Stomach (tissue), 8 donors: ENCODE measurements at regions not wholly inside any gene's neighbourhood (a gene's known extent, or its start where the extent isn't known, plus 50 kb on each side); places are given as distances from the start of the nearest gene placed in this dataset.

ENCODE experiments used
- DNase-seq, 2 donors: peaks; one replicate each; pipeline versions ENCODE4 v3.0.0 to v3.0.0-alpha.2; 2013 to 2019
- H3K27ac ChIP-seq, 5 donors: fragments of 200-600 bp in 4 of 5; sonication (generic) in 4 of 5; one replicate each; pipeline ENCODE4 v1.5.1; 2013 to 2019; ENCODE audit warnings: mild to moderate bottlenecking in 1 of 5, moderate library complexity in 1 of 5
- H3K27me3 ChIP-seq, 3 donors: fragments of 200-600 bp; sonication (generic); one replicate each; pipeline ENCODE4 v1.5.1; 2017 to 2019; ENCODE audit warnings: mixed run types in 1 of 3
- H3K36me3 ChIP-seq, 4 donors: fragments of 200-600 bp; sonication (generic); 1 replicate in 3 of 4; 2 replicates in 1 of 4; pipeline ENCODE4 v1.5.1; 2016 to 2019
- H3K4me1 ChIP-seq, 4 donors: fragments of 200-600 bp; sonication (generic); one replicate each; pipeline ENCODE4 v1.5.1; 2016 to 2019
- H3K4me3 ChIP-seq, 4 donors: fragments of 200-600 bp; sonication (generic) in 3 of 4; one replicate each; pipeline ENCODE4 v1.5.1; 2016 to 2019; ENCODE audit warnings: mild to moderate bottlenecking in 1 of 4
- H3K9me3 ChIP-seq, 4 donors: fragments of 200-600 bp; sonication (generic); one replicate each; pipeline ENCODE4 v1.5.1; 2016 to 2019
- CTCF ChIP-seq, 7 experiments: fragments of 450-650 bp in 4 of 7; fragments of 200-600 bp in 3 of 7; sonication (generic) in 3 of 7; IDR thresholded peaks; one replicate each; pipeline ENCODE4 v1.5.1; 2016 to 2019; ENCODE audit warnings: antibody characterized with exemption in 7 of 7, control low read depth in 2 of 7, mild to moderate bottlenecking in 1 of 7
- EP300 ChIP-seq: sonication (generic); formaldehyde crosslinking; IDR thresholded peaks from one replicate; pipeline ENCODE4 v1.6.1; 2017; ENCODE audit warnings: antibody characterized with exemption
- POLR2A ChIP-seq, 4 donors: fragments of 450-650 bp; IDR thresholded peaks; one replicate each; pipeline ENCODE4 v1.6.1; 2016; ENCODE audit warnings: antibody characterized with exemption in 4 of 4, control low read depth in 2 of 4, mild to moderate bottlenecking in 1 of 4, moderate library complexity in 1 of 4
- POLR2AphosphoS5 ChIP-seq, 3 donors: sonication (generic); formaldehyde crosslinking; IDR thresholded peaks; one replicate each; pipeline ENCODE4 v1.6.1; 2016; ENCODE audit warnings: antibody characterized with exemption in 3 of 3
- WGBS, 5 donors: extraction: QIAGEN DNeasy Blood & Tissue Kit in 3 of 5; methylation state at CpG; one replicate each; pipeline versions ENCODE4 v1.1.5 to v1.1.7; 2013 to 2018; 5-methylcytosine and 5-hydroxymethylcytosine counted together
- intact Hi-C: fragments of 100-400 bp; cut with DNase I; formaldehyde crosslinking; loops from one replicate; pipeline ENCODE4 v1.15.1; 2023; ENCODE audit warnings: low total_unique reads
- donor health status: healthy with polysubstance abuse.
- donor health status: Bipolar disorder and iron deficiency.
- donor health status: healthy.

GRCh38 chr3:24596626-24597025, 102.0 kb upstream of the THRB start:
- no peak overlapping the region for H3K4me3 ChIP-seq
- no peaks in the 10 kb centered on the region for H3K9me3 ChIP-seq
- H3K27me3 ChIP-seq, result no peaks in the 10 kb centered on the region
- no peaks in the 10 kb centered on the region for H3K36me3 ChIP-seq
- no peak overlapping the region for H3K27ac ChIP-seq
- WGBS, 5 donors, result 69 to 79% (median 74%) methylated on average over 2 of the region's 2 CpGs
- no peak for DNase-seq
- no peak for TF ChIP-seq POLR2AphosphoS5 (IDR thresholded peaks at IDR 0.05)
- no peak for TF ChIP-seq EP300
- TF ChIP-seq CTCF (IDR thresholded peaks at IDR 0.05), result no peak
- TF ChIP-seq POLR2A (IDR thresholded peaks at IDR 0.05), result no peak
- peaks cover 0 to 14% (median 6%) of the 10 kb centered on the region in 4 donors for H3K4me1 ChIP-seq
- intact Hi-C loops, result no loop called here

- no peak for TF ChIP-seq POLR2AphosphoS5 (IDR thresholded peaks at IDR 0.05)
- no peak for TF ChIP-seq POLR2A (IDR thresholded peaks at IDR 0.05)
- no peak for TF ChIP-seq CTCF (IDR thresholded peaks at IDR 0.05)
- TF ChIP-seq EP300, result no peak
- intact Hi-C loops, result no loop called here
- 31 to 55% (median 43%) methylated on average over 7 of the region's 7 CpGs for WGBS, 5 donors
- peak overlapping the region in 3 of 5 donors; percentile 30 to 55 (median 31) for H3K27ac ChIP-seq
- no peaks in the 10 kb centered on the region for H3K9me3 ChIP-seq
- DNase-seq, result peak in 1 of 2 donors; percentile 86
- H3K4me3 ChIP-seq, result no peak overlapping the region
- peaks cover 0 to 14% (median 7%) of the 10 kb centered on the region in 4 donors for H3K4me1 ChIP-seq
- H3K27me3 ChIP-seq, result no peaks in the 10 kb centered on the region
- H3K36me3 ChIP-seq, result no peaks in the 10 kb centered on the region
These were observed 104.2 kb upstream of the THRB start for GRCh38 chr3:24598695-24599470.

DNA sequence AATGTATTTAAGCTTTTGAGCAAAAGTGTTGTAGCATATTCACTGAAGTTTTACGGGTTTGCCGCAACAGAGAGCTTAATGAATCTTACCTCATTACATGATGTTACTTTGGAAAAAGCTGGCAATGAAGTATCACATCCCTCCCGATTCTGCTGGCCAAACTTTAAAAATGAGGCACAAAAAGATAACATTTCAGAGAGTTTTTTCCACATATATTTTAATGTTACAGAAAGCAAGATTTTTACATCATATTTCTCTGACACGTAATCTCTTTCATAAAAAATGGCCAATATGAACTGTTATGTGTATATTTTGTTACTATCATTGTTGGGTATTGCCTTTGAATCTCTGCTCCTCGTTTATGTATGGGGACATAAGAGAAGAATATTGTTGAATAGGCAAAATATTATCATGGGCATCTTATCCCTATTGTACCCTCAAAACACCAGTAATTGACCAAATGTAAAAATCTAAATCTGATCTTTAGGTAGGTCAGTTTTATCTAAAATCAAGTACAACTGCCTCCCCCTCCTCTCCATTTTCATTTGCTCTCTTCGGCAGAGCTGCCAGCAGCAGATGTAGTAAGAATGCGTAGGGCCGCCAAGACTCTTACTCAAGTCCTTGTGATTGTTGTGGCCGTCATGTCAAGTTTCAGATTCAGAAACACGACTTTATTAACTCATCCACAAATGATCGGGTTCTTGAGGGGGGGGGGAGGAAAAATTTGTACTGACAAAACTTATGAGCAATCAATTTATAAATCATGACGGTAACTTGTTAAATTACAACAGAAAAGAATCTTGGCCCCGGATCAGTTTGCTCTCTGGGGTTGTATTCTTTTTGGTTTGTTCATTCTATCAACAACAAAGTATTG, 106.7 kb upstream of the THRB start:
- TF ChIP-seq EP300 (no peak), POLR2A (IDR thresholded peaks at IDR 0.05) (no peak), CTCF (IDR thresholded peaks at IDR 0.05) (no peak), POLR2AphosphoS5 (IDR thresholded peaks at IDR 0.05) (no peak)
- H3K9me3 ChIP-seq, result no peaks in the 10 kb centered on the region
- no peak overlapping the region for H3K4me3 ChIP-seq
- WGBS, 5 donors, result 83 to 93% (median 83%) methylated on average over 13 of the region's 13 CpGs
- H3K27me3 ChIP-seq, result no peaks in the 10 kb centered on the region
- intact Hi-C loops, result no loop called here
- H3K4me1 ChIP-seq, result peaks cover 0 to 14% (median 9%) of the 10 kb centered on the region in 4 donors
- no peak overlapping the region for H3K27ac ChIP-seq
- DNase-seq, result no peak
- no peaks in the 10 kb centered on the region for H3K36me3 ChIP-seq

GRCh38 chr3:24604215-24604614, 109.6 kb upstream of the THRB start:
- TF ChIP-seq POLR2A (IDR thresholded peaks at IDR 0.05) (no peak), CTCF (IDR thresholded peaks at IDR 0.05) (no peak), POLR2AphosphoS5 (IDR thresholded peaks at IDR 0.05) (no peak), EP300 (no peak)
- H3K9me3 ChIP-seq, result no peaks in the 10 kb centered on the region
- H3K4me3 ChIP-seq, result no peak overlapping the region
- peaks cover 0 to 6% (median 1%) of the 10 kb centered on the region in 4 donors for H3K4me1 ChIP-seq
- DNase-seq, result no peak
- 91 to 98% (median 96%) methylated on average over 1 of the region's 1 CpG for WGBS, 5 donors
- H3K27me3 ChIP-seq, result no peaks in the 10 kb centered on the region
- intact Hi-C loops, result no loop called here
- no peak overlapping the region for H3K27ac ChIP-seq
- no peaks in the 10 kb centered on the region for H3K36me3 ChIP-seq
